Coronary artery (tissue), 2 donors: ENCODE measurements at regions not wholly inside any gene's neighbourhood (a gene's known extent, or its start where the extent isn't known, plus 50 kb on each side); places are given as distances from the start of the nearest gene placed in this dataset.

Experiments used
- DNase-seq: peaks from one replicate; pipeline ENCODE4 v3.0.0-alpha.2; 2017; ENCODE audit warnings: low spot score
- H3K27ac ChIP-seq, 2 donors: fragments of 200-600 bp; sonication (generic); one replicate each; pipeline ENCODE4 v1.5.1; 2016 to 2019
- H3K4me3 ChIP-seq: fragments of 200-600 bp; sonication (generic); 2 replicates; pipeline ENCODE4 v1.5.1; 2016; ENCODE audit warnings: mild to moderate bottlenecking, moderate library complexity
- CTCF ChIP-seq: fragments of 200-600 bp; sonication (generic); IDR thresholded peaks from one replicate; pipeline ENCODE4 v1.5.1; 2019; ENCODE audit warnings: antibody characterized with exemption

GRCh38 chr2:239477591-239477990, 76.8 kb upstream of the HDAC4 start:
- H3K4me3 ChIP-seq, result no peak overlapping the region
- TF ChIP-seq CTCF, result no peak
- no peak overlapping the region for H3K27ac ChIP-seq
- DNase-seq, result no peak

- no peak for TF ChIP-seq CTCF
- DNase-seq, result no peak
- Histone ChIP-seq H3K27ac (no peak overlapping the region), H3K4me3 (no peak overlapping the region)
Observed at GRCh38 chr2:239476757-239477585, 76.2 kb upstream of the HDAC4 start.

- no peak for DNase-seq
- no peak for TF ChIP-seq CTCF
- Histone ChIP-seq H3K4me3 (no peak overlapping the region), H3K27ac (no peak overlapping the region)
Observed at GRCh38 chr2:239476029-239476756, 75.4 kb upstream of the HDAC4 start.

- Histone ChIP-seq H3K27ac (no peak overlapping the region), H3K4me3 (no peak overlapping the region)
- DNase-seq, result no peak
- no peak for TF ChIP-seq CTCF
Observed at GRCh38 chr2:239475161-239476028, 74.6 kb upstream of the HDAC4 start.

- TF ChIP-seq CTCF, result no peak
- DNase-seq, result no peak
- Histone ChIP-seq H3K27ac (no peak overlapping the region), H3K4me3 (no peak overlapping the region)
Observed at GRCh38 chr2:239473211-239473805, 72.5 kb upstream of the HDAC4 start.

- Histone ChIP-seq H3K27ac (no peak overlapping the region), H3K4me3 (no peak overlapping the region)
- TF ChIP-seq CTCF, result no peak
- peak; percentile 40 for DNase-seq
Observed at GRCh38 chr2:239472235-239472775, 71.5 kb upstream of the HDAC4 start.
